ENCODE measurements at regions not wholly inside any gene's neighbourhood (a gene's known extent, or its start where the extent isn't known, plus 50 kb on each side); places are given as distances from the start of the nearest gene placed in this dataset.

GRCh38 chr3:146991907-146992306, 386.8 kb upstream of the PLSCR5 start:
- no peak overlapping the region for H3K4me3 ChIP-seq (ENCODE audit: low read depth, low read length)
- DNase-seq (ENCODE audit: low read depth), result no peak
- TF ChIP-seq CTCF (IDR thresholded peaks at IDR 0.05; ENCODE audit: insufficient read depth, low read depth, low read length), result no peak

DNA sequence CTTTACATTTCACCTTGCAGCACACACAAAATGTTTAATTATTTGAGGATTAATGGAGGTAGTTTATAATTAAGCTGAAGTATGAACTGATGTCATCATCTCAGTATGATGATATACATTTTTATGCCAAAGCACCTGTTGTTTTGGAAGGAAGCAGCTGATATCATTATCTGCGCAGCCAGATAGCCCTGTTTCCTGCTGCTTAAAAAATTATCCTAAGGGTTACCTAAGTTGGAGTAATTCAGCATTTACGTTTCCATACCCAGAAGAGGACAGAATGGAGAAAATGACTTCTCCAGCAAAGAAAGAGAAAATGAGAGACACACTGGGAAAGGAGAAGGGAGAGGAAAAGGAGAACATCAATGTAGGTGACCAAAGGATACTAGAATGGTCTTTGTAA, 370.3 kb upstream of the PLSCR5 start:
- no peak for DNase-seq (ENCODE audit: low read depth)
- no peak for TF ChIP-seq CTCF (IDR thresholded peaks at IDR 0.05; ENCODE audit: insufficient read depth, low read depth, low read length)
- H3K4me3 ChIP-seq (ENCODE audit: low read depth, low read length), result no peak overlapping the region

DNA sequence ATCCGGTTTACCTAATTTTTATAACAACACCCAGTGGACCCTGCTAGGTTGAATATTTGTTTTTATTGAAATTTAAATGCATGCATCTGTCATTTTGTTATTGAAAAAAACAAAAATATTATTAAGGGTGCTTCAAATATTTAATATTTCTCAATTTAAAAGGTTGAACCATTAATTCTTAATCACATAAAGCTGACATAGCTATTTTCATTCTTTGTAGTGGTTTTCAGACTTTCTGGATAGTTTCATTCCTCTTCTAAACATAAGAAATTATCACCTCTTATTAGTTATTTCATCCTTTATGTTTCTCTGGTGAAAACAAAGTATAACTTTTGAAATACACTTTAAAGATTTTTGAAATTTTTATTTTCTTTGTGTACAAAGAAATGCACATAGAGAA, 369.9 kb upstream of the PLSCR5 start:
- TF ChIP-seq CTCF (IDR thresholded peaks at IDR 0.05; ENCODE audit: insufficient read depth, low read depth, low read length), result no peak
- no peak for DNase-seq (ENCODE audit: low read depth)
- no peak overlapping the region for H3K4me3 ChIP-seq (ENCODE audit: low read depth, low read length)

DNA sequence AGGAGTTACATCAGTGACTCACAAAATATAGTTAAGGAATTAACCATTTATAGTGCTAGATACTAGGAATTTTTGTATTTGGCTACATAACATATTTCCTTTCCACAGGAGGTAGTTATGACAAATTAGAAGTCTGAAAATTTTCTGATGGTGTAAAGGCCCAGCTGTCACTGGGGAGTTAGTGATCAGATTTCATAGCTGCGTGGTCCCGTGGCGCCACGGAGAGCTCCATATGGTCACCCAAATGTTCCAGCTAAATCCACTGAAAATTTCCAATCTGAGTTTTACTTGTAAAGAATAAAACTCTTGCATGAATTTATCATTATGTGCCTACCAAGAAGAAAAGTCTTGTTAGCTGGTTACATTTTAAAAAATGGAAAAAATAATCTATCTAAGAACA, 368.9 kb upstream of the PLSCR5 start:
- DNase-seq (ENCODE audit: low read depth), result no peak
- H3K4me3 ChIP-seq (ENCODE audit: low read depth, low read length), result no peak overlapping the region
- no peak for TF ChIP-seq CTCF (IDR thresholded peaks at IDR 0.05; ENCODE audit: insufficient read depth, low read depth, low read length)

DNA sequence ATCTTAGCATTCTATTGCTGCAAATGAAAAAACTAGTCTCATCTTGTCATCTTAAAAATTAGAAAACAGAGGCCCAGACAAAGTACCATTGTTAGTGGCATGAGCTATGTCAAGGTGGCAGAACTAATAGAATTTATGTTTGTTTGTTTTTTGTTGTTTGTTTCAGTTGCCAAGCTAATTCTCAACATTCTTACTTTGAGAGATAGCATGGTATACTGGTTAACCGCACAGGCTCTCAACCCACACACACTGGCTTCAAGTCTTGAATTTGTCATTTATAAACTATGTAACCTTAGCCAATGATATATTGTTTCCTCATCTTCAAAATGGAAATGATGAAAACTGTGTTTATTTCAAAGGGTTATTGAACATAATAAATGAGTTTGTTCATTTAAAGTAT, 367.6 kb upstream of the PLSCR5 start:
- peak; percentile 3 for DNase-seq (ENCODE audit: low read depth)
- TF ChIP-seq CTCF (IDR thresholded peaks at IDR 0.05; ENCODE audit: insufficient read depth, low read depth, low read length), result no peak
- H3K4me3 ChIP-seq (ENCODE audit: low read depth, low read length), result no peak overlapping the region

DNA sequence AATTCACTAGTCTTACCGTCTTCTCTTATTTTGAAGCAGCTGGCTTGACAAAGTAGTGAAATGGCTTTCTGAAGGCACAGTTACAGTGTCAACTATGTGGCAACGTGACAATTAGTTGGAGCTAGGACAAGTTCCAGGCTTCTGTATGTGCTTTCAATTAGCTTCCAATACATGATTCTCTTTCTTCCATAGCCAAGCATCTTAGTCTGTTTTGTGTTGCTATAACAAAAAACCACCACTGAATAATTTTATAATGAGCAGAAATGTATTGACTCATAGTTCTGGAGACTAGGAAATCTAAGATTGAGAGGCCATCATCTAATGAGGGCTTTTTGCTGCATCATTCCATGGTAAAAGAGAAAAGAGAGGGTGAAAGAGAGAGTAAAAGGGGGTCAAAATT, 365.1 kb upstream of the PLSCR5 start:
- H3K4me3 ChIP-seq (ENCODE audit: low read depth, low read length), result no peak overlapping the region
- no peak for TF ChIP-seq CTCF (IDR thresholded peaks at IDR 0.05; ENCODE audit: insufficient read depth, low read depth, low read length)
- DNase-seq (ENCODE audit: low read depth), result no peak

DNA sequence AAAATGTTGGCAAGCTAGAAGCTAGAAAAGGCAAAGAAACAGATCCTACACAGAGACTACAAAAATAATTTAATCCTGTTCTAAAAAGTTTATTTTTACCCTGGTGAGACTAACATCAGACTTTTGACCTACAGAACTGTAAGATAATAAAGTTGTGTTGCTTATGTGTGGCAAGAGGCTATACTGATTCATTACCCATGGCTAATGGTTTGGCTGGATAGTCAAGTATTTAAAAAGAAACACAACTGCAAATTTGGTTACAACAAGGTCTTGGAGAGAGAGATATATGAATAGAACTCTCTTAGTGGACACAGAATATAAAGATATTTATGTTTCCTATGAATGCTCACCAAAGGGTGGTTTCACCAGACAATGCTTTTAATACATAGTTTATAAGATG, 364.2 kb upstream of the PLSCR5 start:
- DNase-seq (ENCODE audit: low read depth), result peak; percentile 13
- TF ChIP-seq CTCF (IDR thresholded peaks at IDR 0.05; ENCODE audit: insufficient read depth, low read depth, low read length), result no peak
- no peak overlapping the region for H3K4me3 ChIP-seq (ENCODE audit: low read depth, low read length)

All from fibroblast of villous mesenchyme (primary cell).